ENCODE measurements at regions not wholly inside any gene's neighbourhood (a gene's known extent, or its start where the extent isn't known, plus 50 kb on each side); places are given as distances from the start of the nearest gene placed in this dataset.

DNA sequence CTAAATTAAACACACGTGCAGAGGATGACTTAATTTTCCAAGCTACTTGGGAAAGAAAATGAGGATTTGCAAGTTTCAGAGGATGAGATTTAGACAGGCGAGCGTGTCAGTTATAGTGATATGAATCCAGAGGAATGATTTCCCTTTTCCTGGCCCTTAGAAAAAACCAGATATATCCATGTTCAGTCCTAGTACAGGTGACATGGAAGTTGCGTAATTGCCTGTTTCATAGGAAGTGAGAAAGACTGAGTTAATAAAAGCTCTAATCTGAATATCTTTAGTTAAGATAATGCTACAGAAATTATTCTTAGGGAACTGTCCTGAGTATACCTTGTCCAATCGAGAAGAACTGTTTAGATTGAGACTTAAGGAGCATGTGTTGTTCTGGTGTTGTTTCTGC lies 490.5 kb downstream of the ZNF385D start (continued):
- TF ChIP-seq, protein P1, sequence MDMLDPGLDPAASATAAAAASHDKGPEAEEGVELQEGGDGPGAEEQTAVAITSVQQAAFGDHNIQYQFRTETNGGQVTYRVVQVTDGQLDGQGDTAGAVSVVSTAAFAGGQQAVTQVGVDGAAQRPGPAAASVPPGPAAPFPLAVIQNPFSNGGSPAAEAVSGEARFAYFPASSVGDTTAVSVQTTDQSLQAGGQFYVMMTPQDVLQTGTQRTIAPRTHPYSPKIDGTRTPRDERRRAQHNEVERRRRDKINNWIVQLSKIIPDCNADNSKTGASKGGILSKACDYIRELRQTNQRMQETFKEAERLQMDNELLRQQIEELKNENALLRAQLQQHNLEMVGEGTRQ (IDR thresholded peaks at IDR 0.05; ENCODE audit: borderline replicate concordance, low read depth, low read length), result no peak
- no peak for TF ChIP-seq CHD4 (IDR thresholded peaks at IDR 0.05)
- TF ChIP-seq EED (IDR thresholded peaks at IDR 0.05; ENCODE audit: low read depth), result no peak
- no peak for TF ChIP-seq JUNB (IDR thresholded peaks at IDR 0.05)

DNA sequence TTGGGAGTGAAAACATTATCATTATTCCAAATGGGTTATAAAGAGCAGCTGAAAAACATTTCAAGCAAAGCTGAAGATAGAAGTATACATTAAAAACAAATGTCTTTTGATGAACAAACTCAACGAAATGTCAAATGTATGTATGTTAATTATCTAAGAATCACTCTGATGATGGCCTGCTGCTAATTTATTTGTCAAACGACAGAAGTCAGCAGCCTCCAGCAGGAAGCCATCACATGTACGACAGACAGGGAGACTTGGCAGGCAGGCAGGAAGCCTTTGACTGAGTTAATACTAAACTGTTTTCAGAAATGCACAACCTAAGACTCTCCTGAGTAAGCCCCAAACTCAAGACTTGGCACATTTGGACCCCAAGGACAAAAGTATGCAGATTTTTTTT lies 491.1 kb downstream of the ZNF385D start:
- FAIRE-seq, result no peak
- Histone ChIP-seq H3K79me2 (ENCODE audit: control insufficient read depth, insufficient read depth, low read length) (no peaks in the 10 kb centered on the region), H3K9me3 (replicated peaks; ENCODE audit: control insufficient read depth, insufficient read depth, low read length) (no peaks in the 10 kb centered on the region), H2AFZ (ENCODE audit: control insufficient read depth, low read depth, low read length) (no peak overlapping the region), H3K27me3 (replicated peaks in 1 of 2; ENCODE audit: control insufficient read depth in 2 of 2, insufficient read depth in 2 of 2, low read length in 1 of 2) (no peaks in the 10 kb centered on the region), H3K9ac (ENCODE audit: control insufficient read depth, insufficient read depth, low read length) (no peak overlapping the region), H3K4me1 (ENCODE audit: control insufficient read depth, insufficient read depth, low read length) (no peaks in the 10 kb centered on the region), H3K4me3 (no peak overlapping the region), H4K20me1 (ENCODE audit: control insufficient read depth, insufficient read depth) (no peaks in the 10 kb centered on the region), H3K4me2 (ENCODE audit: control insufficient read depth, insufficient read depth) (no peak overlapping the region), H3K36me3 (ENCODE audit: control insufficient read depth in 2 of 2, insufficient read depth in 2 of 2, low read length in 1 of 2) (no peaks in the 10 kb centered on the region), H3K27ac (ENCODE audit: control insufficient read depth, insufficient read depth) (no peak overlapping the region)
- WGBS (ENCODE audit: insufficient coverage, insufficient replicate concordance, low lambda C conversion rate, missing lambda C conversion rate), result 0% methylated on average over 3 of the region's 3 CpGs
- ChIA-PET RAD21 (ENCODE audit: unreplicated experiment) (interaction anchor here (1.5 kb wide), 1 partner anchor 172 kb away, joined by 3 read pairs; no protein-coding TSS in a partner anchor), SMC1A (ENCODE audit: uncharacterized antibody, unreplicated experiment) (no interaction called here), POLR2A (no interaction called here), CTCF (no interaction called here)
- no TSS peak for BruUV-seq (replicated peaks)
- intact Hi-C loops (cut with micrococcal nuclease; ENCODE audit: unreplicated experiment), result no loop called here
- no peak for DNase-seq (ENCODE audit: low read depth, low spot score)
- in situ Hi-C loops (cut with MboI), result no loop called here
- ATAC-seq, result no peak
- TF ChIP-seq CREM (IDR thresholded peaks at IDR 0.05; ENCODE audit: low read depth), result no peak
- TF ChIP-seq WRNIP1 (IDR thresholded peaks at IDR 0.05; ENCODE audit: borderline replicate concordance, low read depth, low read length), result no peak

DNA sequence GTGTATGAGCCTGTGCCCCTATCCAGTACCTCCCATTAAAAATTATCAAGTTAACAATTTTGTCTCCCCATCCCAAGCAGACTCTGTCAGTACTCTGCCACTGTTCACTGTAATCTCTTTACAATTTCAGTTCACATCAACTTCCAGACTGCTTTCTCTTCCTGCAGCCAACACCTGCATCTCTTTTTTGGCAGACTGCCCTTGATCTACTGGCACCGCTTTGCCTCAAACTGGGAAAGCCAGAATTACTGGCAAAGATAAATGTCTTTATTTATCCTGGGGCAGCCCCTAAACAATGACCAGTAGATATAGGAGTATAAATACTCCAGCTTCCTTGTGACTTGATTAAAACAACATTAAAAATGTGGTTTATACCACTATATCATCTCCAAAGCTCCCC lies 494.1 kb downstream of the ZNF385D start:
- ChIA-PET SMC1A (ENCODE audit: uncharacterized antibody, unreplicated experiment) (no interaction called here), RAD21 (ENCODE audit: unreplicated experiment) (no interaction called here), CTCF (interaction anchor here (1.6 kb wide), 1 partner anchor 10 kb away, joined by 5 read pairs; no protein-coding TSS in a partner anchor), POLR2A (no interaction called here)
- Histone ChIP-seq H3K36me3 (ENCODE audit: control insufficient read depth in 2 of 2, insufficient read depth in 2 of 2, low read length in 1 of 2) (no peaks in the 10 kb centered on the region), H4K20me1 (ENCODE audit: control insufficient read depth, insufficient read depth) (no peaks in the 10 kb centered on the region), H3K27ac (ENCODE audit: control insufficient read depth, insufficient read depth) (no peak overlapping the region), H3K4me2 (ENCODE audit: control insufficient read depth, insufficient read depth) (no peak overlapping the region), H3K4me1 (ENCODE audit: control insufficient read depth, insufficient read depth, low read length) (no peaks in the 10 kb centered on the region), H3K9me3 (replicated peaks; ENCODE audit: control insufficient read depth, insufficient read depth, low read length) (no peaks in the 10 kb centered on the region), H3K4me3 (no peak overlapping the region), H3K79me2 (ENCODE audit: control insufficient read depth, insufficient read depth, low read length) (no peaks in the 10 kb centered on the region), H3K9ac (ENCODE audit: control insufficient read depth, insufficient read depth, low read length) (no peak overlapping the region), H3K27me3 (replicated peaks in 1 of 2; ENCODE audit: control insufficient read depth in 2 of 2, insufficient read depth in 2 of 2, low read length in 1 of 2) (no peaks in the 10 kb centered on the region), H2AFZ (ENCODE audit: control insufficient read depth, low read depth, low read length) (no peak overlapping the region)
- in situ Hi-C loops (cut with MboI) (no loop called here), intact Hi-C loops (cut with micrococcal nuclease; ENCODE audit: unreplicated experiment) (no loop called here)
- no TSS peak for BruUV-seq (replicated peaks)
- DNase-seq (ENCODE audit: low read depth, low spot score) (no peak), FAIRE-seq (no peak), ATAC-seq (no peak)
- WGBS (ENCODE audit: insufficient coverage, insufficient replicate concordance, low lambda C conversion rate, missing lambda C conversion rate), result 44% methylated on average over 1 of the region's 1 CpG
- no peak for TF ChIP-seq MXI1 (IDR thresholded peaks at IDR 0.05; ENCODE audit: low read depth, low read length)
- no peak for TF ChIP-seq RAD51 (IDR thresholded peaks at IDR 0.05)
- TF ChIP-seq RELA (IDR thresholded peaks at IDR 0.05; ENCODE audit: borderline replicate concordance, partially characterized antibody), result no peak
- TF ChIP-seq, protein P2, sequence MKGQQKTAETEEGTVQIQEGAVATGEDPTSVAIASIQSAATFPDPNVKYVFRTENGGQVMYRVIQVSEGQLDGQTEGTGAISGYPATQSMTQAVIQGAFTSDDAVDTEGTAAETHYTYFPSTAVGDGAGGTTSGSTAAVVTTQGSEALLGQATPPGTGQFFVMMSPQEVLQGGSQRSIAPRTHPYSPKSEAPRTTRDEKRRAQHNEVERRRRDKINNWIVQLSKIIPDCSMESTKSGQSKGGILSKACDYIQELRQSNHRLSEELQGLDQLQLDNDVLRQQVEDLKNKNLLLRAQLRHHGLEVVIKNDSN (IDR thresholded peaks at IDR 0.05; ENCODE audit: borderline replicate concordance, extremely low read length, insufficient read depth, low read depth, low read length), result no peak
- no peak for TF ChIP-seq ETV6 (conservative IDR thresholded peaks at IDR 0.05 in 1 of 2, IDR thresholded peaks at IDR 0.05 in 1 of 2; ENCODE audit: borderline replicate concordance in 1 of 2, low read depth in 1 of 2)
- TF ChIP-seq, protein P3, sequence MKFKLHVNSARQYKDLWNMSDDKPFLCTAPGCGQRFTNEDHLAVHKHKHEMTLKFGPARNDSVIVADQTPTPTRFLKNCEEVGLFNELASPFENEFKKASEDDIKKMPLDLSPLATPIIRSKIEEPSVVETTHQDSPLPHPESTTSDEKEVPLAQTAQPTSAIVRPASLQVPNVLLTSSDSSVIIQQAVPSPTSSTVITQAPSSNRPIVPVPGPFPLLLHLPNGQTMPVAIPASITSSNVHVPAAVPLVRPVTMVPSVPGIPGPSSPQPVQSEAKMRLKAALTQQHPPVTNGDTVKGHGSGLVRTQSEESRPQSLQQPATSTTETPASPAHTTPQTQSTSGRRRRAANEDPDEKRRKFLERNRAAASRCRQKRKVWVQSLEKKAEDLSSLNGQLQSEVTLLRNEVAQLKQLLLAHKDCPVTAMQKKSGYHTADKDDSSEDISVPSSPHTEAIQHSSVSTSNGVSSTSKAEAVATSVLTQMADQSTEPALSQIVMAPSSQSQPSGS (IDR thresholded peaks at IDR 0.05; ENCODE audit: low read length), result no peak
